Fibroblast of lung (primary cell): ENCODE measurements at regions not wholly inside any gene's neighbourhood (a gene's known extent, or its start where the extent isn't known, plus 50 kb on each side); places are given as distances from the start of the nearest gene placed in this dataset.

Source experiments
- EZH2 ChIP-seq: IDR thresholded peaks from 2 replicates; pipeline ENCODE4 v1.5.1; 2012; ENCODE audit warnings: low read length, control low read depth, mild to moderate bottlenecking; ENCODE audit errors: missing control alignments
- TF ChIP-seq, protein P1 (sequence below), 2 donors: IDR thresholded peaks in 1 of 2; conservative IDR thresholded peaks in 1 of 2; 1 replicate in 1 of 2; 2 replicates in 1 of 2; pipeline ENCODE4 v1.5.1; 2011 to 2012; ENCODE audit warnings: low read length in 2 of 2, control low read depth in 1 of 2, inconsistent platforms in 1 of 2, low read depth in 1 of 2, mild to moderate bottlenecking in 1 of 2

DNA sequence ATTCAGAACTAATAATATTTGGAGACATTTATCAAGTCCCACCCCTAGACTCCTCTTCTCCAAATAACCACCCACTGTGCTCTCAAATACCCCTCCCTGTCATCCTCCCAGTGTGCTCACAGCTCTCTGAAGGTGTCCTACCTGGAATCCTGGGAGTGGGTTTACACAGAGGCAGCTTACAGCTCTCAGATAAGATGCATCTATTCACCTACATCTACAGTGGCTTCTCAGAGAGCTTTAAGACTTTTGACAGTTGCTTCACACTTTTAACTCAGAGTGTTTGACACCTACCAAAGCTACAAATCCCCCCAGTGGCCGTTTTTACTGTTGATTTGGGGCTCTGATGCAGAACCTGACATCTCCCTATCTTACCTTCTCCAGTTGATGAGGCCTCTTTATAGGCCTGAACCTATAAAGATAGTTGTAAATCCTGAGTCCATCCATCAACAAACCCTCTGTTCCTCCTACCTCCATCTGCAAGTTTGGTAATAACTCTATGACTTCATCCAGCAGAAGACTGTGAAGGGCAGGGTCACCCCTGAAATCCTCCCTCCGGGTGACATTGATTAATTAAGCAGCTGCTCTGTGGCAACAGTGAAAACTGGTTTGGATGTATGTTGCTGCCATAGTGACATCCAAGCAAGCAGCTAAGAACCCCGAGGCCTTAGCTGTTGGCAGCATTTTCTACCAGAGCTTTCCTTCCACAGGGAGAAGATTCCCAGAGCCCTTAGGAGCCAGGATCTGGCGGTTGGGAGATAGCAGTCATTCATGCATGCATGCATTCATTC is 226.1 kb upstream of the RREB1 start:
- TF ChIP-seq, protein P1, sequence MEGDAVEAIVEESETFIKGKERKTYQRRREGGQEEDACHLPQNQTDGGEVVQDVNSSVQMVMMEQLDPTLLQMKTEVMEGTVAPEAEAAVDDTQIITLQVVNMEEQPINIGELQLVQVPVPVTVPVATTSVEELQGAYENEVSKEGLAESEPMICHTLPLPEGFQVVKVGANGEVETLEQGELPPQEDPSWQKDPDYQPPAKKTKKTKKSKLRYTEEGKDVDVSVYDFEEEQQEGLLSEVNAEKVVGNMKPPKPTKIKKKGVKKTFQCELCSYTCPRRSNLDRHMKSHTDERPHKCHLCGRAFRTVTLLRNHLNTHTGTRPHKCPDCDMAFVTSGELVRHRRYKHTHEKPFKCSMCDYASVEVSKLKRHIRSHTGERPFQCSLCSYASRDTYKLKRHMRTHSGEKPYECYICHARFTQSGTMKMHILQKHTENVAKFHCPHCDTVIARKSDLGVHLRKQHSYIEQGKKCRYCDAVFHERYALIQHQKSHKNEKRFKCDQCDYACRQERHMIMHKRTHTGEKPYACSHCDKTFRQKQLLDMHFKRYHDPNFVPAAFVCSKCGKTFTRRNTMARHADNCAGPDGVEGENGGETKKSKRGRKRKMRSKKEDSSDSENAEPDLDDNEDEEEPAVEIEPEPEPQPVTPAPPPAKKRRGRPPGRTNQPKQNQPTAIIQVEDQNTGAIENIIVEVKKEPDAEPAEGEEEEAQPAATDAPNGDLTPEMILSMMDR (conservative IDR thresholded peaks at IDR 0.05 in 1 of 2, IDR thresholded peaks at IDR 0.05 in 1 of 2; ENCODE audit: low read depth in 1 of 2, low read length in 2 of 2) = no peak
- TF ChIP-seq EZH2 = no peak
